SK-N-SH (cell line): ENCODE measurements at regions not wholly inside any gene's neighbourhood (a gene's known extent, or its start where the extent isn't known, plus 50 kb on each side); places are given as distances from the start of the nearest gene placed in this dataset.

Source experiments
- CTCF ChIA-PET: fragments of 300-600, 350-600 bp; formaldehyde crosslinking; extraction: SDS; loops from one replicate; lab custom pipeline; 2021; lab: Yijun Ruan, JAX
- POLR2A ChIA-PET: fragments of 350-600 bp; sonication (Branson Sonifier 250); formaldehyde crosslinking; extraction: SDS; loops from one replicate; lab custom pipeline; 2020; ENCODE audit warnings: antibody characterized with exemption, inconsistent platforms; lab: Yijun Ruan, JAX
- DNase-seq: peaks from one replicate; pipeline ENCODE4 v3.0.0; 2012
- H2AFZ ChIP-seq: fragments of 200-600 bp; sonication (generic); 2 replicates; pipeline ENCODE4 v1.8.1; 2016; ENCODE audit warnings: antibody characterized with exemption, mild to moderate bottlenecking, low read depth
- H3F3A ChIP-seq: fragments of 200-600 bp; sonication (generic); replicated peaks from 2 replicates; pipeline ENCODE3; 2016; ENCODE audit warnings: antibody characterized with exemption, mild to moderate bottlenecking; ENCODE audit not compliant: insufficient read depth
- H3K27ac ChIP-seq, 2 experiments: fragments of 200-500 bp in 1 of 2; fragments of 200-600 bp in 1 of 2; sonication (Bioruptor generic) in 1 of 2; sonication (generic), shearing (Covaris generic) in 1 of 2; 2 replicates each; pipeline versions ENCODE4 v1.5.1 to v1.6.1; 2014 to 2016; ENCODE audit warnings: low read depth in 2 of 2, inconsistent platforms in 1 of 2, low read length in 1 of 2, mild to moderate bottlenecking in 1 of 2, mixed read lengths in 1 of 2
- H3K27me3 ChIP-seq: fragments of 200-600 bp; sonication (generic), shearing (Covaris generic); 2 replicates; pipeline ENCODE4 v1.6.1; 2016; ENCODE audit warnings: mixed run types; ENCODE audit not compliant: insufficient read depth
- H3K36me3 ChIP-seq, 2 experiments: fragments of 200-500 bp in 1 of 2; fragments of 200-600 bp in 1 of 2; sonication (Bioruptor generic) in 1 of 2; sonication (generic) in 1 of 2; replicated peaks in 1 of 2; 2 replicates each; pipeline versions ENCODE3 to v1.5.1; 2014 to 2016; ENCODE audit warnings: low read length in 1 of 2, mild to moderate bottlenecking in 1 of 2; ENCODE audit not compliant: insufficient read depth in 2 of 2, control insufficient read depth in 1 of 2
- H3K4me1 ChIP-seq, 2 experiments: fragments of 200-500 bp in 1 of 2; fragments of 200-600 bp in 1 of 2; sonication (Bioruptor generic) in 1 of 2; sonication (generic), shearing (Covaris generic) in 1 of 2; 2 replicates each; pipeline versions ENCODE4 v1.5.1 to v1.6.1; 2014 to 2016; ENCODE audit warnings: low read depth in 1 of 2, low read length in 1 of 2, mixed run types in 1 of 2; ENCODE audit not compliant: insufficient read depth in 2 of 2, control insufficient read depth in 1 of 2
- H3K4me2 ChIP-seq: fragments of 200-600 bp; sonication (generic), shearing (Covaris generic); 2 replicates; pipeline ENCODE4 v1.6.1; 2017; ENCODE audit warnings: mixed run types
- H3K4me3 ChIP-seq, 2 experiments: fragments of 200-500 bp in 1 of 2; fragments of 200-600 bp in 1 of 2; sonication (Bioruptor generic) in 1 of 2; sonication (generic), shearing (Covaris generic) in 1 of 2; 2 replicates each; pipeline versions ENCODE4 v1.5.1 to v1.8.1; 2014 to 2016; ENCODE audit warnings: low read depth in 2 of 2, inconsistent platforms in 1 of 2, low read length in 1 of 2, mild to moderate bottlenecking in 1 of 2, mixed read lengths in 1 of 2, moderate library complexity in 1 of 2
- H3K79me2 ChIP-seq: fragments of 200-600 bp; sonication (generic); 2 replicates; pipeline ENCODE4 v1.8.1; 2017; ENCODE audit warnings: mild to moderate bottlenecking; ENCODE audit not compliant: insufficient read depth
- H3K9ac ChIP-seq: fragments of 200-600 bp; sonication (generic); 2 replicates; pipeline ENCODE4 v1.6.1; 2017; ENCODE audit warnings: mixed run types
- H3K9me2 ChIP-seq: fragments of 200-600 bp; sonication (generic); 2 replicates; pipeline ENCODE4 v1.6.1; 2017; ENCODE audit warnings: mixed run types
- H3K9me3 ChIP-seq: fragments of 200-600 bp; sonication (generic); 2 replicates; pipeline ENCODE4 v1.6.1; 2017; ENCODE audit warnings: mixed run types, mild to moderate bottlenecking, moderate library complexity
- H4K20me1 ChIP-seq: fragments of 200-600 bp; sonication (generic); 2 replicates; pipeline ENCODE4 v1.6.1; 2017; ENCODE audit warnings: mild to moderate bottlenecking, mixed run types; ENCODE audit not compliant: insufficient read depth
- CTCF ChIP-seq: fragments of 200-600 bp; sonication (generic); IDR thresholded peaks from 2 replicates; pipeline ENCODE4 v1.6.1; 2017; ENCODE audit warnings: antibody characterized with exemption, mild to moderate bottlenecking, moderate library complexity
- FOSL2 ChIP-seq: IDR thresholded peaks from 2 replicates; pipeline ENCODE4 v1.4.0; 2012; ENCODE audit warnings: low read depth, mild to moderate bottlenecking, moderate library complexity, borderline replicate concordance
- FOXM1 ChIP-seq: IDR thresholded peaks from 2 replicates; pipeline ENCODE4 v1.4.0; 2012; ENCODE audit warnings: low read depth, mild to moderate bottlenecking
- GATA2 ChIP-seq: sonication (generic); formaldehyde crosslinking; IDR thresholded peaks from 2 replicates; pipeline ENCODE4 v1.5.0; 2020; ENCODE audit warnings: mild to moderate bottlenecking, missing genetic modification reagents
- IRF3 ChIP-seq: fragments of 150-350 bp; IDR thresholded peaks from 2 replicates; pipeline ENCODE4 v1.6.1; 2016; ENCODE audit warnings: mild to moderate bottlenecking, low read depth, low read length
- MAX ChIP-seq: IDR thresholded peaks from 2 replicates; pipeline ENCODE4 v1.4.0; 2012; ENCODE audit warnings: low read depth
- MXI1 ChIP-seq: IDR thresholded peaks from 2 replicates; pipeline ENCODE4 v1.6.1; 2012; ENCODE audit warnings: mild to moderate bottlenecking, low read depth, low read length, improper control_type of control experiment
- NFIC ChIP-seq: IDR thresholded peaks from 2 replicates; pipeline ENCODE4 v1.4.0; 2012; ENCODE audit warnings: borderline replicate concordance
- PBX3 ChIP-seq: IDR thresholded peaks from 2 replicates; pipeline ENCODE4; 2012
- RFX5 ChIP-seq: IDR thresholded peaks from 2 replicates; pipeline ENCODE4 v1.6.1; 2012; ENCODE audit warnings: mild to moderate bottlenecking, improper control_type of control experiment, low read length
- SIN3A ChIP-seq: IDR thresholded peaks from 2 replicates; pipeline ENCODE4 v1.6.1; 2012; ENCODE audit warnings: low read depth, mild to moderate bottlenecking, low read length, moderate library complexity, borderline replicate concordance
- TAF1 ChIP-seq: IDR thresholded peaks from 2 replicates; pipeline ENCODE4 v1.6.1; 2012; ENCODE audit warnings: low read depth, mild to moderate bottlenecking, low read length, moderate library complexity, borderline replicate concordance
- USF1 ChIP-seq: IDR thresholded peaks from 2 replicates; pipeline ENCODE4 v1.4.0; 2012; ENCODE audit warnings: low read depth, borderline replicate concordance
- WGBS: methylation state at CpG from one replicate; pipeline ENCODE4 v1.1.6; 2017; ENCODE audit warnings: low lambda C conversion rate; 5-methylcytosine and 5-hydroxymethylcytosine counted together

- Histone ChIP-seq H3K9ac (no peak overlapping the region), H2AFZ (no peak overlapping the region), H4K20me1 (no peaks in the 10 kb centered on the region), H3K4me1 (no peaks in the 10 kb centered on the region), H3K9me3 (peaks cover under 1% of the 10 kb centered on the region; the same call in 1 of the 2 replicates), H3K4me3 (no peak overlapping the region), H3K27ac (no peak overlapping the region), H3K9me2 (no peaks in the 10 kb centered on the region), H3K27me3 (no peaks in the 10 kb centered on the region), H3K4me2 (no peak overlapping the region), H3K36me3 (no peaks in the 10 kb centered on the region), H3K79me2 (no peaks in the 10 kb centered on the region), H3F3A (no peaks in the 10 kb centered on the region)
- no peak for TF ChIP-seq FOXM1
- no peak for TF ChIP-seq NFIC
- TF ChIP-seq MAX: no peak
- TF ChIP-seq GATA2 (CRISPR knock-in tag): no peak
- no peak for TF ChIP-seq SIN3A
- TF ChIP-seq TAF1: no peak
- TF ChIP-seq USF1: no peak
- no peak for TF ChIP-seq IRF3
- ChIA-PET CTCF (no interaction called here), POLR2A (no interaction called here)
- 51% methylated on average over 13 of the region's 13 CpGs for WGBS
- DNase-seq: no peak
Observed at GRCh38 chr1:105891308-105891707, 1165.2 kb upstream of the PRMT6 start.

GRCh38 chr1:105894006-105894405 is 1162.5 kb upstream of the PRMT6 start:
- Histone ChIP-seq H3K9me3 (peaks cover 6% of the 10 kb centered on the region; the same call in 1 of the 2 replicates), H3K4me2 (no peak overlapping the region), H3K27me3 (no peaks in the 10 kb centered on the region), H3K4me3 (no peak overlapping the region), H3F3A (no peaks in the 10 kb centered on the region), H4K20me1 (no peaks in the 10 kb centered on the region), H2AFZ (no peak overlapping the region), H3K27ac (no peak overlapping the region), H3K9ac (no peak overlapping the region), H3K36me3 (no peaks in the 10 kb centered on the region), H3K9me2 (no peaks in the 10 kb centered on the region), H3K4me1 (no peaks in the 10 kb centered on the region), H3K79me2 (no peaks in the 10 kb centered on the region)
- 0% methylated on average over 1 of the region's 1 CpG for WGBS
- no peak for DNase-seq
- TF ChIP-seq CTCF (no peak), FOXM1 (no peak), PBX3 (no peak), NFIC (no peak), USF1 (no peak), RFX5 (no peak), MXI1 (no peak), FOSL2 (no peak)
- POLR2A ChIA-PET: no interaction called here
- CTCF ChIA-PET: no interaction called here
